Small intestine (tissue), 7 donors: ENCODE measurements at regions not wholly inside any gene's neighbourhood (a gene's known extent, or its start where the extent isn't known, plus 50 kb on each side); places are given as distances from the start of the nearest gene placed in this dataset.
A peak's percentile ranks its signal among the peaks of the same experiment; 100 is the strongest.

Source experiments
- DNase-seq, 2 donors: peaks; one replicate each; pipeline versions ENCODE4 v3.0.0 to v3.0.0-alpha.2; 2013
- FAIRE-seq: peaks from 2 replicates; lab custom pipeline; 2012; peaks lifted over from hg19 to GRCh38; lab: Jason Lieb, UNC
- H3K27ac ChIP-seq, 3 donors: one replicate each; pipeline ENCODE4 v1.5.1; 2013; ENCODE audit warnings: low read length in 2 of 3, mild to moderate bottlenecking in 2 of 3, control low read depth in 1 of 3, inconsistent platforms in 1 of 3, low read depth in 1 of 3, moderate library complexity in 1 of 3
- H3K27me3 ChIP-seq, 3 donors: one replicate each; pipeline ENCODE4 v1.6.1; 2013; ENCODE audit warnings: low read length in 3 of 3, inconsistent platforms in 1 of 3; ENCODE audit not compliant: control insufficient read depth in 3 of 3, insufficient read depth in 3 of 3
- H3K36me3 ChIP-seq, 3 donors: one replicate each; pipeline ENCODE4 v1.6.1; 2013; ENCODE audit warnings: low read length in 3 of 3, inconsistent platforms in 1 of 3, low read depth in 1 of 3, mild to moderate bottlenecking in 1 of 3, moderate library complexity in 1 of 3; ENCODE audit not compliant: control insufficient read depth in 3 of 3, insufficient read depth in 2 of 3
- H3K4me1 ChIP-seq, 3 donors: one replicate each; pipeline ENCODE4 v1.6.1; 2013; ENCODE audit warnings: low read length in 2 of 3, inconsistent platforms in 1 of 3, low read depth in 1 of 3, mild to moderate bottlenecking in 1 of 3, moderate library complexity in 1 of 3; ENCODE audit not compliant: control insufficient read depth in 3 of 3, insufficient read depth in 2 of 3
- H3K4me3 ChIP-seq, 3 donors: one replicate each; pipeline ENCODE4 v1.5.1; 2013; ENCODE audit warnings: low read length in 3 of 3, control low read depth in 1 of 3, inconsistent platforms in 1 of 3, low read depth in 1 of 3, mild to moderate bottlenecking in 1 of 3, moderate library complexity in 1 of 3
- H3K9me3 ChIP-seq, 2 donors: one replicate each; pipeline ENCODE4 v1.6.1; 2013; ENCODE audit warnings: low read depth in 1 of 2, low read length in 1 of 2; ENCODE audit not compliant: control insufficient read depth in 2 of 2, insufficient read depth in 1 of 2
- WGBS, 3 donors: extraction: QIAGEN DNeasy Blood & Tissue Kit; methylation state at CpG; one replicate each; pipeline ENCODE4 v1.1.7; 2013; 5-methylcytosine and 5-hydroxymethylcytosine counted together
- donor health status: healthy with polysubstance abuse.
- donor health status: control.
- donor health status: control.
- donor health status: Bipolar disorder and iron deficiency.
- donor health status: healthy.

GRCh38 chr1:232886271-232886670 lies 64.1 kb upstream of the NTPCR start:
- H3K4me1 ChIP-seq: peaks cover 0 to 7% (median 0%) of the 10 kb centered on the region in 3 donors
- FAIRE-seq (no peak), DNase-seq (peak in 1 of 2 donors; percentile 63)
- H3K9me3 ChIP-seq: no peaks in the 10 kb centered on the region
- H3K27ac ChIP-seq: no peak overlapping the region
- H3K27me3 ChIP-seq: no peaks in the 10 kb centered on the region
- H3K4me3 ChIP-seq: no peak overlapping the region
- WGBS, 3 donors: 53 to 94% (median 90%) methylated on average over 2 of the region's 2 CpGs
- no peaks in the 10 kb centered on the region for H3K36me3 ChIP-seq

GRCh38 chr1:232890340-232890943 lies 60.0 kb upstream of the NTPCR start:
- no peak for DNase-seq
- 83 to 87% (median 85%) methylated on average over 5 of the region's 5 CpGs for WGBS, 3 donors
- Histone ChIP-seq H3K27me3 (no peaks in the 10 kb centered on the region), H3K36me3 (no peaks in the 10 kb centered on the region), H3K27ac (no peak overlapping the region), H3K4me1 (peaks cover 0 to 7% (median 0%) of the 10 kb centered on the region in 3 donors), H3K4me3 (no peak overlapping the region), H3K9me3 (peaks cover 0 to 6% of the 10 kb centered on the region in 2 donors)
- no peak for FAIRE-seq

GRCh38 chr1:232891071-232891470 lies 59.3 kb upstream of the NTPCR start:
- H3K9me3 ChIP-seq: peaks cover 0 to 6% of the 10 kb centered on the region in 2 donors
- no peak overlapping the region for H3K4me3 ChIP-seq
- no peak for DNase-seq
- FAIRE-seq: no peak
- 39 to 54% (median 52%) methylated on average over 5 of the region's 5 CpGs for WGBS, 3 donors
- no peak overlapping the region for H3K27ac ChIP-seq
- no peaks in the 10 kb centered on the region for H3K36me3 ChIP-seq
- H3K4me1 ChIP-seq: peaks cover 0 to 7% (median 0%) of the 10 kb centered on the region in 3 donors
- no peaks in the 10 kb centered on the region for H3K27me3 ChIP-seq

- 83 to 90% (median 86%) methylated on average over 6 of the region's 6 CpGs for WGBS, 3 donors
- FAIRE-seq: no peak
- no peak overlapping the region for H3K27ac ChIP-seq
These were observed 58.6 kb upstream of the NTPCR start for GRCh38 chr1:232891656-232892317.

GRCh38 chr1:232893481-232894313 lies 56.7 kb upstream of the NTPCR start:
- Histone ChIP-seq H3K4me1 (no peaks in the 10 kb centered on the region), H3K27me3 (no peaks in the 10 kb centered on the region), H3K36me3 (no peaks in the 10 kb centered on the region), H3K9me3 (peaks cover 0 to 6% of the 10 kb centered on the region in 2 donors), H3K4me3 (no peak overlapping the region), H3K27ac (no peak overlapping the region)
- DNase-seq: no peak
- WGBS, 3 donors: 82 to 90% (median 88%) methylated on average over 4 of the region's 4 CpGs
- FAIRE-seq: no peak

More at GRCh38 chr1:232891656-232892317, 58.6 kb upstream of the NTPCR start:
- H3K36me3 ChIP-seq: no peaks in the 10 kb centered on the region
- H3K4me1 ChIP-seq: peaks cover 0 to 4% (median 0%) of the 10 kb centered on the region in 3 donors
- H3K4me3 ChIP-seq: no peak overlapping the region
- no peaks in the 10 kb centered on the region for H3K27me3 ChIP-seq
- no peak for DNase-seq
- peaks cover 0 to 6% of the 10 kb centered on the region in 2 donors for H3K9me3 ChIP-seq

GRCh38 chr1:232894436-232894835 lies 56.0 kb upstream of the NTPCR start:
- WGBS, 3 donors: 89 to 93% (median 91%) methylated on average over 3 of the region's 3 CpGs
- DNase-seq (no peak), FAIRE-seq (no peak)
- no peaks in the 10 kb centered on the region for H3K4me1 ChIP-seq
- H3K27ac ChIP-seq: no peak overlapping the region
- no peaks in the 10 kb centered on the region for H3K36me3 ChIP-seq
- H3K4me3 ChIP-seq: no peak overlapping the region
- peaks cover 0 to 6% of the 10 kb centered on the region in 2 donors for H3K9me3 ChIP-seq
- no peaks in the 10 kb centered on the region for H3K27me3 ChIP-seq

GRCh38 chr1:232897949-232898465 lies 52.4 kb upstream of the NTPCR start:
- Histone ChIP-seq H3K4me1 (peaks cover 0 to 16% (median 3%) of the 10 kb centered on the region in 3 donors), H3K4me3 (no peak overlapping the region), H3K27ac (no peak overlapping the region), H3K9me3 (peaks cover 0 to 4% of the 10 kb centered on the region in 2 donors), H3K36me3 (no peaks in the 10 kb centered on the region), H3K27me3 (no peaks in the 10 kb centered on the region)
- no peak for DNase-seq
- 96 to 98% (median 96%) methylated on average over 7 of the region's 7 CpGs for WGBS, 3 donors
- no peak for FAIRE-seq

- 53 to 76% (median 61%) methylated on average over 5 of the region's 5 CpGs for WGBS, 3 donors
- DNase-seq (no peak), FAIRE-seq (no peak)
- Histone ChIP-seq H3K36me3 (no peaks in the 10 kb centered on the region), H3K4me3 (no peak overlapping the region), H3K4me1 (peaks cover 3 to 26% (median 5%) of the 10 kb centered on the region in 3 donors), H3K9me3 (peaks cover 0 to 7% of the 10 kb centered on the region in 2 donors), H3K27me3 (no peaks in the 10 kb centered on the region), H3K27ac (no peak overlapping the region)
These were observed 51.1 kb upstream of the NTPCR start for GRCh38 chr1:232899268-232899667.
